NB4 (cell line): ENCODE measurements at regions not wholly inside any gene's neighbourhood (a gene's known extent, or its start where the extent isn't known, plus 50 kb on each side); places are given as distances from the start of the nearest gene placed in this dataset.

Experiments
- MAX ChIP-seq: IDR thresholded peaks from 2 replicates; pipeline ENCODE4 v1.6.1; 2011; ENCODE audit warnings: low read depth, low read length
- POLR2A ChIP-seq: IDR thresholded peaks from 2 replicates; pipeline ENCODE4 v1.6.1; 2011; ENCODE audit warnings: mild to moderate bottlenecking; ENCODE audit not compliant: insufficient read length; ENCODE audit errors: extremely low read depth
- TF ChIP-seq, protein P1 (sequence below): IDR thresholded peaks from one replicate; pipeline ENCODE4 v1.5.1; 2012; ENCODE audit warnings: low read depth, low read length

GRCh38 chr2:221125691-221126090 is 446.4 kb downstream of the EPHA4 start:
- TF ChIP-seq, protein P1, sequence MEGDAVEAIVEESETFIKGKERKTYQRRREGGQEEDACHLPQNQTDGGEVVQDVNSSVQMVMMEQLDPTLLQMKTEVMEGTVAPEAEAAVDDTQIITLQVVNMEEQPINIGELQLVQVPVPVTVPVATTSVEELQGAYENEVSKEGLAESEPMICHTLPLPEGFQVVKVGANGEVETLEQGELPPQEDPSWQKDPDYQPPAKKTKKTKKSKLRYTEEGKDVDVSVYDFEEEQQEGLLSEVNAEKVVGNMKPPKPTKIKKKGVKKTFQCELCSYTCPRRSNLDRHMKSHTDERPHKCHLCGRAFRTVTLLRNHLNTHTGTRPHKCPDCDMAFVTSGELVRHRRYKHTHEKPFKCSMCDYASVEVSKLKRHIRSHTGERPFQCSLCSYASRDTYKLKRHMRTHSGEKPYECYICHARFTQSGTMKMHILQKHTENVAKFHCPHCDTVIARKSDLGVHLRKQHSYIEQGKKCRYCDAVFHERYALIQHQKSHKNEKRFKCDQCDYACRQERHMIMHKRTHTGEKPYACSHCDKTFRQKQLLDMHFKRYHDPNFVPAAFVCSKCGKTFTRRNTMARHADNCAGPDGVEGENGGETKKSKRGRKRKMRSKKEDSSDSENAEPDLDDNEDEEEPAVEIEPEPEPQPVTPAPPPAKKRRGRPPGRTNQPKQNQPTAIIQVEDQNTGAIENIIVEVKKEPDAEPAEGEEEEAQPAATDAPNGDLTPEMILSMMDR, result no peak
- TF ChIP-seq MAX (no peak), POLR2A (no peak)
